IPS DF 6.9 (cell line): ENCODE measurements at regions not wholly inside any gene's neighbourhood (a gene's known extent, or its start where the extent isn't known, plus 50 kb on each side); places are given as distances from the start of the nearest gene placed in this dataset.

Experiments used
- DNase-seq: peaks from one replicate; pipeline ENCODE4 v3.0.0-alpha.2; 2013; ENCODE audit warnings: low read depth, low spot score
- H3K27ac ChIP-seq: one replicate; pipeline ENCODE4 v1.5.1; 2013; ENCODE audit warnings: low read length, control low read depth
- H3K27me3 ChIP-seq: 2 replicates; pipeline ENCODE4 v1.6.1; 2013; ENCODE audit warnings: mild to moderate bottlenecking, low read length; ENCODE audit not compliant: control insufficient read depth, insufficient read depth
- H3K36me3 ChIP-seq: 2 replicates; pipeline ENCODE4 v1.6.1; 2013; ENCODE audit warnings: low read length; ENCODE audit not compliant: control insufficient read depth, insufficient read depth
- H3K4me1 ChIP-seq: 2 replicates; pipeline ENCODE4 v1.6.1; 2013; ENCODE audit warnings: low read length; ENCODE audit not compliant: control insufficient read depth, insufficient read depth
- H3K4me3 ChIP-seq: 2 replicates; pipeline ENCODE4 v1.5.1; 2013; ENCODE audit warnings: mild to moderate bottlenecking, low read length
- H3K9me3 ChIP-seq: 2 replicates; pipeline ENCODE4 v1.6.1; 2013; ENCODE audit warnings: low read length, inconsistent platforms; ENCODE audit not compliant: control insufficient read depth, insufficient read depth
- WGBS: extraction: QIAGEN DNeasy Blood & Tissue Kit; methylation state at CpG from one replicate; pipeline ENCODE4 v1.1.7; 2013; ENCODE audit warnings: mixed read lengths, missing lambda C conversion rate; ENCODE audit not compliant: insufficient read length, insufficient coverage; 5-methylcytosine and 5-hydroxymethylcytosine counted together

- no peaks in the 10 kb centered on the region for H3K27me3 ChIP-seq
- WGBS: no CpG with 5 or more reads among the region's 1 CpG
- no peak for DNase-seq
Observed at GRCh38 chr4:134365852-134366251, 164.3 kb upstream of the PABPC4L start.

GRCh38 chr4:134364928-134365327, 163.3 kb upstream of the PABPC4L start:
- no peak for DNase-seq
- Histone ChIP-seq H3K4me3 (no peak overlapping the region), H3K27ac (no peak overlapping the region), H3K36me3 (no peaks in the 10 kb centered on the region), H3K4me1 (no peaks in the 10 kb centered on the region), H3K9me3 (no peaks in the 10 kb centered on the region), H3K27me3 (no peaks in the 10 kb centered on the region)
- WGBS: no CpG with 5 or more reads among the region's 1 CpG

More at GRCh38 chr4:134365852-134366251, 164.3 kb upstream of the PABPC4L start:
- Histone ChIP-seq H3K27ac (no peak overlapping the region), H3K9me3 (no peaks in the 10 kb centered on the region), H3K36me3 (no peaks in the 10 kb centered on the region), H3K4me3 (no peak overlapping the region), H3K4me1 (no peaks in the 10 kb centered on the region)

- H3K4me3 ChIP-seq: no peak overlapping the region
- H3K27ac ChIP-seq: no peak overlapping the region
- DNase-seq: no peak
- no peaks in the 10 kb centered on the region for H3K4me1 ChIP-seq
- no peaks in the 10 kb centered on the region for H3K36me3 ChIP-seq
- no CpG with 5 or more reads among the region's 2 CpGs for WGBS
- H3K27me3 ChIP-seq: no peaks in the 10 kb centered on the region
- H3K9me3 ChIP-seq: no peaks in the 10 kb centered on the region
Observed at GRCh38 chr4:134345244-134345643, 143.7 kb upstream of the PABPC4L start.

GRCh38 chr4:134343656-134344055, 142.1 kb upstream of the PABPC4L start:
- no peak overlapping the region for H3K4me3 ChIP-seq
- no CpG with 5 or more reads among the region's 5 CpGs for WGBS
- H3K4me1 ChIP-seq: no peaks in the 10 kb centered on the region
- H3K9me3 ChIP-seq: no peaks in the 10 kb centered on the region
- H3K36me3 ChIP-seq: no peaks in the 10 kb centered on the region
- no peak overlapping the region for H3K27ac ChIP-seq
- no peaks in the 10 kb centered on the region for H3K27me3 ChIP-seq
- no peak for DNase-seq

- Histone ChIP-seq H3K36me3 (no peaks in the 10 kb centered on the region), H3K4me3 (no peak overlapping the region), H3K27me3 (no peaks in the 10 kb centered on the region), H3K9me3 (no peaks in the 10 kb centered on the region), H3K4me1 (no peaks in the 10 kb centered on the region), H3K27ac (no peak overlapping the region)
- DNase-seq: no peak
- WGBS: no CpG with 5 or more reads among the region's 2 CpGs
Observed at GRCh38 chr4:134343081-134343480, 141.5 kb upstream of the PABPC4L start.

- H3K27ac ChIP-seq: no peak overlapping the region
- no CpG with 5 or more reads among the region's 1 CpG for WGBS
- H3K4me1 ChIP-seq: no peaks in the 10 kb centered on the region
- H3K27me3 ChIP-seq: no peaks in the 10 kb centered on the region
- H3K9me3 ChIP-seq: no peaks in the 10 kb centered on the region
- H3K4me3 ChIP-seq: no peak overlapping the region
- H3K36me3 ChIP-seq: no peaks in the 10 kb centered on the region
- no peak for DNase-seq
Observed at GRCh38 chr4:134337574-134337973, 136.0 kb upstream of the PABPC4L start.

- no CpG with 5 or more reads among the region's 9 CpGs for WGBS
- no peak overlapping the region for H3K4me3 ChIP-seq
Observed at GRCh38 chr4:134328741-134329140, 127.2 kb upstream of the PABPC4L start.

GRCh38 chr4:134327274-134328122, 125.9 kb upstream of the PABPC4L start:
- Histone ChIP-seq H3K4me1 (no peaks in the 10 kb centered on the region), H3K27ac (no peak overlapping the region), H3K27me3 (no peaks in the 10 kb centered on the region), H3K4me3 (no peak overlapping the region), H3K9me3 (no peaks in the 10 kb centered on the region), H3K36me3 (no peaks in the 10 kb centered on the region)
- no CpG with 5 or more reads among the region's 41 CpGs for WGBS
- DNase-seq: no peak

More at GRCh38 chr4:134328741-134329140, 127.2 kb upstream of the PABPC4L start:
- no peak for DNase-seq
- Histone ChIP-seq H3K27me3 (no peaks in the 10 kb centered on the region), H3K9me3 (no peaks in the 10 kb centered on the region), H3K36me3 (no peaks in the 10 kb centered on the region), H3K27ac (no peak overlapping the region), H3K4me1 (no peaks in the 10 kb centered on the region)

GRCh38 chr4:134326866-134327265, 125.3 kb upstream of the PABPC4L start:
- 100% methylated on average over 3 of the region's 16 CpGs for WGBS
- Histone ChIP-seq H3K9me3 (no peaks in the 10 kb centered on the region), H3K27me3 (no peaks in the 10 kb centered on the region), H3K4me1 (no peaks in the 10 kb centered on the region), H3K4me3 (no peak overlapping the region), H3K36me3 (no peaks in the 10 kb centered on the region), H3K27ac (no peak overlapping the region)
- DNase-seq: no peak

GRCh38 chr4:134324179-134324578, 122.6 kb upstream of the PABPC4L start:
- Histone ChIP-seq H3K9me3 (no peaks in the 10 kb centered on the region), H3K27me3 (no peaks in the 10 kb centered on the region), H3K27ac (no peak overlapping the region), H3K4me1 (no peaks in the 10 kb centered on the region), H3K4me3 (no peak overlapping the region), H3K36me3 (no peaks in the 10 kb centered on the region)
- WGBS: no CpG with 5 or more reads among the region's 1 CpG
- no peak for DNase-seq

- no peak overlapping the region for H3K27ac ChIP-seq
- no peak for DNase-seq
- H3K36me3 ChIP-seq: no peaks in the 10 kb centered on the region
- no peak overlapping the region for H3K4me3 ChIP-seq
- H3K9me3 ChIP-seq: no peaks in the 10 kb centered on the region
- H3K4me1 ChIP-seq: no peaks in the 10 kb centered on the region
- no CpG with 5 or more reads among the region's 2 CpGs for WGBS
- no peaks in the 10 kb centered on the region for H3K27me3 ChIP-seq
Observed at GRCh38 chr4:134320048-134320447, 118.5 kb upstream of the PABPC4L start.
